ENCODE measurements at regions not wholly inside any gene's neighbourhood (a gene's known extent, or its start where the extent isn't known, plus 50 kb on each side); places are given as distances from the start of the nearest gene placed in this dataset.

DNA sequence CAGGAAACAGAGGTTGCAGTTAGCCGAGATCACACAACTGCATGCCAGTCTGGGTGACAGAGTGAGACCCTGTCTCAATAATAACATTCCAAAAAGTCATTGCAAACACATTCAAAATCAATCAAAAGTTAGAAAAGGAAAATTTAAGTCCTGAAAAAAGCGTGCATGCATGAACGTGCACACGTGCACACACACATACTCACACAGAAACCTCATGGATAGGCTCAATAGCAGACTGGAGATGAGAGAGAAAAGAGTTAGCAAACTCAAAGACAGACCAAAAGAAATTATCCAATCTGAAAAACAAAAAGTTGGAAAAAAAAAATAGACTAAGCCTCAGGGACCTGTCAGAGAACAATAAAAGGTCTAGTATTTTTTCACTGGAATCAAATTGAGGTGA, 1005.6 kb downstream of the TBC1D22A start:
- TF ChIP-seq POLR2AphosphoS5 (IDR thresholded peaks at IDR 0.05), result no peak
- TF ChIP-seq, protein P1, sequence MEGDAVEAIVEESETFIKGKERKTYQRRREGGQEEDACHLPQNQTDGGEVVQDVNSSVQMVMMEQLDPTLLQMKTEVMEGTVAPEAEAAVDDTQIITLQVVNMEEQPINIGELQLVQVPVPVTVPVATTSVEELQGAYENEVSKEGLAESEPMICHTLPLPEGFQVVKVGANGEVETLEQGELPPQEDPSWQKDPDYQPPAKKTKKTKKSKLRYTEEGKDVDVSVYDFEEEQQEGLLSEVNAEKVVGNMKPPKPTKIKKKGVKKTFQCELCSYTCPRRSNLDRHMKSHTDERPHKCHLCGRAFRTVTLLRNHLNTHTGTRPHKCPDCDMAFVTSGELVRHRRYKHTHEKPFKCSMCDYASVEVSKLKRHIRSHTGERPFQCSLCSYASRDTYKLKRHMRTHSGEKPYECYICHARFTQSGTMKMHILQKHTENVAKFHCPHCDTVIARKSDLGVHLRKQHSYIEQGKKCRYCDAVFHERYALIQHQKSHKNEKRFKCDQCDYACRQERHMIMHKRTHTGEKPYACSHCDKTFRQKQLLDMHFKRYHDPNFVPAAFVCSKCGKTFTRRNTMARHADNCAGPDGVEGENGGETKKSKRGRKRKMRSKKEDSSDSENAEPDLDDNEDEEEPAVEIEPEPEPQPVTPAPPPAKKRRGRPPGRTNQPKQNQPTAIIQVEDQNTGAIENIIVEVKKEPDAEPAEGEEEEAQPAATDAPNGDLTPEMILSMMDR (IDR thresholded peaks at IDR 0.05), result no peak
